Prostate gland (tissue), 2 donors: ENCODE measurements at regions not wholly inside any gene's neighbourhood (a gene's known extent, or its start where the extent isn't known, plus 50 kb on each side); places are given as distances from the start of the nearest gene placed in this dataset.

Experiments
- CTCF ChIP-seq, 4 experiments: fragments of 200-600 bp in 2 of 4; fragments of 450-650 bp in 2 of 4; sonication (generic) in 2 of 4; IDR thresholded peaks; 1 replicate in 3 of 4; 2 replicates in 1 of 4; pipeline ENCODE4 v1.5.1; 2016 to 2019; ENCODE audit warnings: antibody characterized with exemption in 4 of 4, mild to moderate bottlenecking in 2 of 4, moderate library complexity in 2 of 4
- POLR2A ChIP-seq: fragments of 450-650 bp; IDR thresholded peaks from one replicate; pipeline ENCODE4 v1.6.1; 2016; ENCODE audit warnings: antibody characterized with exemption, mild to moderate bottlenecking
- POLR2AphosphoS5 ChIP-seq: sonication (generic); formaldehyde crosslinking; IDR thresholded peaks from one replicate; pipeline ENCODE4 v1.6.1; 2017; ENCODE audit warnings: antibody characterized with exemption

GRCh38 chr5:143501310-143502044 is 98.0 kb upstream of the NR3C1 start:
- TF ChIP-seq POLR2AphosphoS5 (no peak), CTCF (IDR thresholded peaks at IDR 0.05) (no peak), POLR2A (no peak)
